ENCODE measurements at regions not wholly inside any gene's neighbourhood (a gene's known extent, or its start where the extent isn't known, plus 50 kb on each side); places are given as distances from the start of the nearest gene placed in this dataset.

GRCh38 chr2:38509947-38510326 is 92.8 kb downstream of the HNRNPLL start:
- DNase-seq = no peak

GRCh38 chr2:38509314-38509946 is 93.3 kb downstream of the HNRNPLL start:
- no peak for DNase-seq

- DNase-seq = peak; percentile 78 to 80
These were observed 94.3 kb downstream of the HNRNPLL start for GRCh38 chr2:38508311-38509039.

GRCh38 chr2:38507712-38508111 is 95.0 kb downstream of the HNRNPLL start:
- DNase-seq = no peak

- DNase-seq = no peak
These were observed 96.9 kb downstream of the HNRNPLL start for GRCh38 chr2:38505779-38506178.

DNA sequence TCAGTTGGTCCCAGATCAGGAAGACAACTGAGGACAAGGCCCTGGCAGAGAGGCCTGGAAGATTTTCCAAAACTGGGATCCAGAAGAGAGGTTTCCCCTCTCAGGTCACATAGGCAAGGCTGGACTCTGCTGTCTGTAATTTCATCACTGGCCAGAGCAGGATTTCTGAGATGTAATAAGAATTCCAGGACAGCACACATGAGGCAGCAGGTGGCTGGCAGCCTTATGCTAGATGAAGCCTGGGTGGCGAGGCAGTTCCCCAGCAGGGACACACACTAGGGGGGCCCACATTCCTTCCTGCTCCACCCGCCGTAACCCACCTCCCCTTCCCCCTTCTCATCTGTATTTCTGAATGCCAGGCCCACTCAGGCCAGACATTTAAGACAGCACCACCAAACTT is 98.6 kb downstream of the HNRNPLL start:
- DNase-seq = no peak

DNA sequence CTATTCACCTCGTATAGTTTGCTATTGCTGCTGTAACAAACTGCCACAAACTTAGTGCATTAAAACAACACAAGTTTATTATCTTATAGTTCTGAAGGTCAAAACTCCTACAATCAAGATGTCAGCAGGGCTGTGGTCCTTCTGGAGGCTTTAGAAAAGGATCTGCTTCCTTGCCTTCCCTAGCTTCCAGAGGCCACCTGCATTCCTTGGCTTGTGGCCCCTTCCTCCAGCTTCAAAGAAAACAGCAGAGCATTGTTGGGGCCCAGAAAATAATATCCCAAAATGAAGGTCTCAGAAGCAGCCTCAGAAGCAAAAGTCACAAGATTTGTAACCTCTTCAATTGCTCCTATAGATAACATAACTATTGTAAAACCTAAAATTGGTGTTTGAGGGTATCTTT is 100.6 kb downstream of the HNRNPLL start:
- no peak for DNase-seq

DNA sequence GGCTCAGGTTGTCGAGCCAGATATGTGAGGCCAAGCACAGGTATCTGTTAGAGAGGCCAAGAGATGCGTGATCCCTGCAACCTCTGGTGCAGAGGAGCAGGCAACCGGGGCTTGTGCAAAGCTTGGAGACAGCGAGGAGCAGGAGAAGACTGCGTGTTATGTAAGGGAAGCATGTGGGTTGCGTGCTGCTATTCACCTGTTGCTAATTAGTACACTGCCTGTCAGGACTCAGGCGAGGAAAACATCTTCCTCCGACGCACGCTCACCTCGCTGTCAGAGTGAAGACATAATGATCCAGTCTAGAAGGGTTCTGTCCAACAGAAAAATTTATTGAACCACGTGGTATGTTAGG is 102.5 kb downstream of the HNRNPLL start:
- DNase-seq = no peak

- DNase-seq = no peak
These were observed 103.0 kb downstream of the HNRNPLL start for GRCh38 chr2:38499548-38500282.

DNA sequence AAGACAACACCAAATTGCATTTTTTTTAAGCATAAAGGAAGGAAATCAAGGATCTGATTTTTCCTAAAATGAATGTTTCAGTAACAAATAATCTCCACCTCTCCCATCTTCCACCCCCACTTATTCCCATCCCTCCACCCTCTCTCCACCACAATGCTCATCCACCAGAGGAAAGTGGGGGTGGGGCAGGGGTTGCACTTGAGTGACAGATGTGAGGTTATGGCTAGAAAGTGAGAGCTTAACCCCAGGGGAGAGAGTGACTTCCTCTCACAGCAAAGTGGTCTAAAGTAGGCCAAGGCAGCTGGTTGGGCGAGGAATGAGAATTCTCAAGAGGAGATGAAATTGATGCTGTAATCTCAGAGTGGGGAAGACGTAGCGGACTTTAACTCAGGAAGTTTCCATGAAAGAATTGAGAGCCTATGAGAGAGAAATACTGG is 104.7 kb downstream of the HNRNPLL start:
- DNase-seq = no peak

DNA sequence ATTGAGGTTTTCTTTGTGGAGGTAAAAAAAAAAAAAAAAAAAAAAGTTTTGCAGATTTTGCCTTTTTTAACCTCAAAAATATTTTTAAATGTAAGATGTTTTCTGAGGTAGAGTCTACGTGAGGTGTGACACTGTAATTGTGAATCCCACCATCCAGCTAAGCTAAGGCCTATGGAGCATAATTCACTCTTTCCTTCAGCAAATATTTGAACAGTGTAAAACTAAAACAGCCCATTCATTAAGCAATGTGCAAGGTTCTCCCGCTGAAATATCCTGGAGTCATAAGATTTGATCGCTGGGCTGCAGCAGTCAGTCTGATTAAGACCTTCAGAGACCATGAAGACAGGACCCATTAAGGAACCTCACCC is 105.1 kb downstream of the HNRNPLL start:
- DNase-seq = no peak

DNA sequence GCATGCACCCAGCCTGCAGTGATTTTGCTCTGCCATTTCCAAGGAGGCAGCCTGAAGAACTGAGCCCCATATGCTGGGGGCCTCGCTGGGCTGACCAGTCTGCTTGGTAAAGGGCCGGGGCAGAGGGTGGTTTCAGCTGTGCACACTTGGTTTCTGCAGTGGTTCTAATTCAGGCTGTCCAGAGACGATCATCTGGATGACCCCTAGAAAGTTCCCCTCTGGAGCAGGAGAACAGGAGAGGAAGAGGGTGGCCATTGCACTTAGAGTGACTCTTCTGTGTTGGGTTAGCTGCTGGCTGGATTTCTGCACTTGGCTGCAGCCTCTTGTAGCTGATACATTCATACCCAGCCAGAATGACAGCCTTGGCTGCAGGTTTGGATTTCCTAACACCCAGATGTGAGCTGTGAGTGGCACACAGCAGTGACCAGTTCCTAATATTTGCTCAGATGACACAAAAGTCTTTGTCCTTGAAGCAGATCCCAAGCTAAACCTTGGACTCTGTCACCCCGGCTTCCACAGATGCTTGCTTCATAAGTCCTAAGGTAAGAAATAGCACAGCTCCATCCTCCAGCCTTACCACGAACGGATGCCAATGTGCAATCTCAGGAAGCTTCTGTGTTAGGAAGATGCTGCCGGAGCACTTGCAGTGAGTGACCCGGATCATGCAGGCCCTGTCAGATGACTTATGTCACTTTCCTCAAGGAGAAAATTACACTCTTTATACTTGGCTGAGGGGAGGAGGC is 105.6 kb downstream of the HNRNPLL start:
- no peak for DNase-seq

- DNase-seq = no peak
These were observed 106.8 kb downstream of the HNRNPLL start for GRCh38 chr2:38495880-38496279.

GRCh38 chr2:38494394-38494793 is 108.3 kb downstream of the HNRNPLL start:
- DNase-seq = no peak

- no peak for DNase-seq
These were observed 110.6 kb downstream of the HNRNPLL start for GRCh38 chr2:38492042-38492615.

- DNase-seq = no peak
These were observed 111.3 kb downstream of the HNRNPLL start for GRCh38 chr2:38491436-38491835.

DNA sequence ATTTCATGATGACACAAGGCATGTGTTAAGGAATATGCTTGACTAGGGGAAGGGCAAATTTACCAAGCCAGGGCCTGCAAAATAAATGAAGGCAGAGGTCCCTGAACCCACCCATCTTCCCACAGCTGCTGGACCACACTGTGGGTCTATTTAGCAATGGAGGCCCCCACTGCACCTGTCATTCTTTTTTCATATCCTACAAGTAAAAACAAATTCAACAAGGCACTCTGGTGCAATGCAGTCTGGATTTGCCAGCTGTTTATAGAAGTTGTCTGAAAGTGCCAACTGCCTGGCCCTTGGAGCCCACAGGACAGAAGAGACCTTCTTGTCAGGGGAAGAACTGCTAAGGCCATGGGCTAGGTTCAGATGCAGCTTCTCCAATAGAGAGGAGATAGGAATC is 112.8 kb upstream of the ATL2 start:
- no peak for DNase-seq

DNA sequence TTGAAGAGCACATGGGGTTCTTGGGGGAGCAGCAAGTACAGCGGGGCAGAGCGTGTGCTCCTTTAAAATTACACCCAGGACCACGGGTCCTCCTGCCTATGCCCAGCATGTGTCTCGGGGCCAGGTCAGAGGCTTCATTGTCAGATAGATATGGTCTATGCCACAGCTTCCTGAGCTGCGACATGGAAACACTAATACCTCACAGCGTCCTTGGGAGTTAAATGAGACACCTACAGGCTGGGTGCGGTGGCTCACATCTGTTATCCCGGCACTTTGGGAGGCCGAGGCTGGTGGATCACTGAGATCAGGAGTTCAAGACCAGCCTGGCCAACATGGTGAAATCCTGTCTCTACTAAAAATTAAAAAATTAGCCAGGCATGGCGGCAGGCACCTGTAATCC is 110.8 kb upstream of the ATL2 start:
- no peak for DNase-seq

- no peak for DNase-seq
These were observed 109.3 kb upstream of the ATL2 start for GRCh38 chr2:38486213-38487026.

GRCh38 chr2:38485734-38486133 is 108.7 kb upstream of the ATL2 start:
- DNase-seq = no peak

DNA sequence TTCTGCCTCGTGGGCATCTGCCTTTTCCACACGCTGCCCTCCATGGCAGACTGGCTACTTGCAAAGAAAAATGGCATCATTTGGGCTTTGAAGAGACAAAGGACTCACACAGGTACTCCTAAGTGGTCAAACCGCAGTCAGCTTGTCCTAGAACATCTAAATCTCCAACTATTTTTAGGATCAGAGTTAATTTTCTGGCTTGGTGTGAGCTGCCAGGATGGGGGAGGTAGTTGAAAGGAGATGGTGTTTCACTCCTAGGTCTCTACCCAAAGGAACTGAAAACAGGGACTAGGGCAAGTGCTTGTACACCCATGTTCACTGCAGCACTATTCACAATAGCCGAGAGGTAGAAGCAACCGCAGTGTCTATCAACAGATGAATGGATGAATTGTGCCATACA is 107.9 kb upstream of the ATL2 start:
- no peak for DNase-seq

- DNase-seq = no peak
These were observed 106.9 kb upstream of the ATL2 start for GRCh38 chr2:38483776-38484501.

Measured in activated CD4-positive, alpha-beta T cell treated with anti-CD3 and anti-CD28 coated beads, Interleukin-2, amount 50 U/mL, for 4 hours (primary cell).